SH-SY5Y (cell line): ENCODE measurements at regions not wholly inside any gene's neighbourhood (a gene's known extent, or its start where the extent isn't known, plus 50 kb on each side); places are given as distances from the start of the nearest gene placed in this dataset.

Source experiments
- GATA2 ChIP-seq: IDR thresholded peaks from 2 replicates; pipeline ENCODE4 v1.6.1; 2011; ENCODE audit warnings: mild to moderate bottlenecking, low read depth, low read length
- GATA3 ChIP-seq: IDR thresholded peaks from 2 replicates; pipeline ENCODE4 v1.6.1; 2011; ENCODE audit warnings: low read depth, mild to moderate bottlenecking, low read length, moderate library complexity

- no peak for TF ChIP-seq GATA3
- no peak for TF ChIP-seq GATA2
Measured at GRCh38 chr7:53658951-53659350, 623.5 kb downstream of the POM121L12 start.

- TF ChIP-seq GATA2 (no peak), GATA3 (no peak)
Measured at GRCh38 chr7:53661645-53662217, 626.3 kb downstream of the POM121L12 start.

DNA sequence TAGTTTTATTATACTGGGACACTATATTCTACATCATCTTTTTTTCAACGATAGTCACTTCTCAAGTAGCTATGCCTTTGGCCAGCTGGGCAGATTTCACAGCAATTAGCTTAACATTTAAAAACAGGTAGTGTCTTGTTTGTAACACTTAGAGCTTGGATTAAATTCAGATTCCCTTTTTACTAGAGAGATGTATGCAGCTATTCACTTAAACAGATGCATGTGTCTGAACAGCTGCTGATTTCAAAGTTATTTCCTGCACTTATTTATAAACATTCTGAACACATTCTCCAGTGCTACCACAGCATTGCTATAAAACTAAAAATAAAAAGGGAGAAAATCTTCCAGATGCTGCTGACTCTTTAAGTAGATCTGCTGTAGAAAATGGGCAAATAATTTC, 637.2 kb downstream of the POM121L12 start:
- TF ChIP-seq GATA3 (no peak), GATA2 (no peak)

GRCh38 chr7:53675835-53676234, 640.4 kb downstream of the POM121L12 start:
- TF ChIP-seq GATA3 (no peak), GATA2 (no peak)

- TF ChIP-seq GATA3 (no peak), GATA2 (no peak)
Measured at GRCh38 chr7:53684693-53685092, 649.3 kb downstream of the POM121L12 start.

DNA sequence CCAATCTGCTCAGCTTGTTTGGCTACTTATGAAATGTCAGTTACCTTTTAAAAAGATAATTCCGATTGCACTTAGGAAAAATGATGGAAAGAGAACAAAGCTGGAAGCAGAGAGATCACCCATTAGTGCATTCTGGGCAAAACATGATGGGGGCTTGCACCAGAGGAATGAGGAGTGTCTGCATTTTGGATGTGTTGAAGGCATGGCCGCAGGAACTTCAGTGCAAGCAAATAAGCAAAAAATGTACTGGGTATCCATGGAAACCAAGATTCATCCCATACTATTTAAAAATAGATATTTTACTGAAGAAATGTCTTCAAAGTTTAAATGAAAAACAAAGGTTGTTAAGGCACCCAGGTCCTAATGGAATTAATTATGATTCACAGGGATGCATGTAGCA, 655.0 kb downstream of the POM121L12 start:
- TF ChIP-seq GATA3 (no peak), GATA2 (no peak)

- TF ChIP-seq GATA3 (peak; percentile 51; the same call in 1 of the 2 replicates), GATA2 (no peak; the same call in 1 of the 2 replicates)
Measured at GRCh38 chr7:53697913-53698312, 662.5 kb downstream of the POM121L12 start.

- TF ChIP-seq GATA2 (no peak), GATA3 (no peak)
Measured at GRCh38 chr7:53699215-53699837, 663.9 kb downstream of the POM121L12 start.

DNA sequence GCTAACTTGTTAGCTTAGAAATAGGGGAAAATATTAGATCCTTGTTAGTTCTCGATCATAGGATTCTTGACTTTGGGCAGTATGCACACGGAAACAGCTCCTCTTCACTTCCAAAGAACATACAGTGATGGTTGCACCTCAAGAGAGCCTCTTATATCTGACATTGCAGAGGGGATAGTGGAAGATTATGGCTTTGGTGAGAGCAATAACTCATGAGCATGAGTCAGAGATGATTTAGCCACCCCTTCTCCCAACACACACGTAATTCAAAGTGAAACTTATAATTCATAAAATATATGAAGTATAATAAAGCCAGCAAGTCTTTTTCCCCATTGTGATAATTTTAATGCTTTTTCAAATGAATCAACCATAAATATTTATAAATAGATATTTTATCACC, 683.7 kb downstream of the POM121L12 start:
- TF ChIP-seq GATA3 = no peak
- no peak for TF ChIP-seq GATA2

DNA sequence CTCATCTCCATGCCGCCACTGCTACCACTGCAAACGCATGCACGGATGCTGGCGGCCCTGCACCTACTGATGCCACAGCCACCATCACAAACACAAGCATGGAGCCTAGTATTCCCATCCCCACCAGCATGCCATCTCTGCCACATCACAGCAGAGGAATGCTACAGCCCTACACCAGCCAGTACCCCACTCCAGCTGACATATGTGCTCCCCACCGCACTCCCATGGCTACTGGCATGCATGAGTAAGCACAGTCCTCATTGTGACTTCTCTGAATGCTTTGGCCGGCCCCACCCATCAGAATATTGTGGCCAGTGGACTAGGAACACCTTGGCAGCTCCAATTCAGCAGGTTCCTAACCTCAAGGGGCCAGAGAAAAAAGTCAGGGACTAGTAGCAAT, 705.5 kb downstream of the POM121L12 start:
- TF ChIP-seq GATA2 (no peak), GATA3 (no peak)

- TF ChIP-seq GATA2 = no peak
- no peak for TF ChIP-seq GATA3
Measured at GRCh38 chr7:53743697-53744402, 708.4 kb downstream of the POM121L12 start.

GRCh38 chr7:53744403-53744760, 708.9 kb downstream of the POM121L12 start:
- TF ChIP-seq GATA3 (no peak), GATA2 (no peak)

DNA sequence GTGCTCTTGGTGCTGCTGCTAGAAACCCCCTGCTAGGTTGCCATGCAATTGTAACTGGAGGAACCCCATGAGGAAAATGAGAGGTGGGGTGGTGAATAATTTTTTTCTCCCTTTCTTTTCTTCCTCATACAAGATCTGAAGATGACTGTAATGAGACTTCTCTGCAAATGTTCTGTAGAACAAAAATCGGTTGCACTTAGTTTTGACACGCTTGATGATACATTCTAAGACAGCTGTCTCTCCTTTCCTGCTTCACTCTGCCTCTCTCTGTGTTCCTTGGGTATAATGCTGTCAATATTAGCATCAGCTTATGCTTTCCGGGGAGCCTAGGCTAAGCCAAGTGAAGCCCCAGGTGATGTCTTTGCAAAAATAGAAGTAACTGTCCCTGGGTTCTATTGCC, 721.5 kb downstream of the POM121L12 start:
- no peak for TF ChIP-seq GATA3
- TF ChIP-seq GATA2 = no peak

DNA sequence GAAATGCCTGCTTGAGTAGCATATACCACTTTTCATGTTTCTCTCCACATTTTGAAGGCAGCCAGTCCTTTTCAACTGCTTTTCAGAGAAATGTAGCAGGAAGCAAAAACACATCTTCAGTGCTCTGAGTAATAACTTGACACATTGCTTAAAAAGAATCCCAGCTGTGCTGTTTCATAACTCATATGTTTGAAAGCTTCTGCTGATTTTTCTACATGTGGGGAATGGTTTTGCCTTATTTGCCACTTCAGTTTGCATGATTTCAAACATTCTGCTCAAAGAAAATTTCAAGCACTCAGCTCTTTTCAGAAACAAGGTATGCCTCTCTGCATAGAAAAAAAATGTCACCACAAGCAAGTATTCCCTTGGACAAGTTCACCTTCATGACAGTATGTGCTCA, 732.8 kb downstream of the POM121L12 start:
- TF ChIP-seq GATA2 (no peak), GATA3 (no peak)

DNA sequence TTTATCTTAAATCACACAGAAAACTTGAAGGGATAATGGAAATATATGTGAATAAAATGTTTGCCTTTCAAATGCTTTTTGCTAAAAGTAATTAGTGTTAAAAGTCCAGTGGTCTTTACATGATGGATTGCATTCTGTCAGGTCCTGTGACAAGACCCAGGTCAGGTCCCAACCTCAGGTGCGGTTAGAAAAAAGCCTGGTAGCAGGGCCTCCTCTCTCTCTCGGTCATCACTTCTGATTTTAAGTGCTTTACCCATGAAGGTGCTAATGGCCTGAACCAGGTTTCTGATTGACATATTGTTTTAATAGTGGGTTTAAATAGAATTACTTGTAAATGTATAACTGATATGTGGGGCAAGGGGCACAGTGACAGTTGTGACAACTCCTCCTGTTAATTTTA, 736.3 kb downstream of the POM121L12 start:
- no peak for TF ChIP-seq GATA2
- TF ChIP-seq GATA3 = no peak

DNA sequence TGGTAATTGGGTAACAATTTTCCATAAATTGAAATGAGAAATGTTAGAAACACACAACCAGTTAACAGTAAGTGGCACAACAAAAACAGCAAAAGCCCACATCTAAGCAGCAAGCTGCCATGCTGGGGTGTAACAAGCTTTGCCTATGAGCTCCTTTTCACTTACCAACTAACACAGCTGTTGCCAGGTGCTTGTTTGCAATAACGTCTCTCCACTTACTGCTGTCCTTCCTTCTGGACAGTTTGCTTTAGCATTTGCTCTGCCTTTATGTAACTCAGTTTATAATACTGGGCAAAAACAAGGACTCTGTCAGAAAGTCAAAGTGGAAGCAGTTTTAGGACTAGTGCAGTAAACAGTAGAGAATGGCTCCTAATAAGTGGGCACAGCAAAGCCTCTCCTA, 740.9 kb downstream of the POM121L12 start:
- TF ChIP-seq GATA2 (no peak), GATA3 (no peak)
